ENCODE measurements at regions not wholly inside any gene's neighbourhood (a gene's known extent, or its start where the extent isn't known, plus 50 kb on each side); places are given as distances from the start of the nearest gene placed in this dataset.

DNA sequence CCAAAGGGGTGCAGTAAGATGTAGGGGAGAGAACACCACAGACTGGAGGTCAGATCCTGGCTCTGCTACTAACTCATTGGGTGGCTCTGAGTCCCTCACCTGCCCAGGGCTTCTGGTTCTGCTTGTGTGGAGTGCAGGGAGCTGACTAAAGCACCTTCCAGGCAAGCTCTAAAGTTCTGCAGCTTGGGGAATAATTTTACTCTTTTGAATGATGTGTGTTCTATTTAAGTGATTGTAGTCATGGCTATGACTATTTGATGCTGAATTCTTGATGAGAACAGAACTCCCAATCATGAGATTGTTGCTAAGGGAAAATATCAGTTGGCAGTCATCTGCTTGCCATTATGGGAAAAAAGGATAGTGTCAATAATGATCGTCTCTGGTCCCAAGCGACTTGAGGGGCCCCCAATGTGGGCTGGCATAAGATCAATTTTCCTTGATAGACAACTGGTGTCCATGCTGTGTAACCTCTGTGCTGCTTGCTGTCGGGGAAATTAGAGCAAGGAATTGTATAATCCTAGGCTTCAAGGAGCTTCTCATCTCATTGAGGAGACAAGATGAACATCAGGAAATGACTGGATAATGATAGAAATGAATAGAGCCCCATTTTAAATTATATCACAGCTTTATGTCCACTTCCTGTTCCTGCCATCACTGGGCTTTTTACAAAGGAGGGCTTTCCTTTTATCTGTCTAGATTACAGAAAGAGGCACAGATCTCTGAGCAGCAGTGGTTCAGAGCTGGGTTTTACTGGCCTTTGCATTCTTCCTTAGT, 131.7 kb downstream of the SLC4A3 start:
- TF ChIP-seq, protein P1, sequence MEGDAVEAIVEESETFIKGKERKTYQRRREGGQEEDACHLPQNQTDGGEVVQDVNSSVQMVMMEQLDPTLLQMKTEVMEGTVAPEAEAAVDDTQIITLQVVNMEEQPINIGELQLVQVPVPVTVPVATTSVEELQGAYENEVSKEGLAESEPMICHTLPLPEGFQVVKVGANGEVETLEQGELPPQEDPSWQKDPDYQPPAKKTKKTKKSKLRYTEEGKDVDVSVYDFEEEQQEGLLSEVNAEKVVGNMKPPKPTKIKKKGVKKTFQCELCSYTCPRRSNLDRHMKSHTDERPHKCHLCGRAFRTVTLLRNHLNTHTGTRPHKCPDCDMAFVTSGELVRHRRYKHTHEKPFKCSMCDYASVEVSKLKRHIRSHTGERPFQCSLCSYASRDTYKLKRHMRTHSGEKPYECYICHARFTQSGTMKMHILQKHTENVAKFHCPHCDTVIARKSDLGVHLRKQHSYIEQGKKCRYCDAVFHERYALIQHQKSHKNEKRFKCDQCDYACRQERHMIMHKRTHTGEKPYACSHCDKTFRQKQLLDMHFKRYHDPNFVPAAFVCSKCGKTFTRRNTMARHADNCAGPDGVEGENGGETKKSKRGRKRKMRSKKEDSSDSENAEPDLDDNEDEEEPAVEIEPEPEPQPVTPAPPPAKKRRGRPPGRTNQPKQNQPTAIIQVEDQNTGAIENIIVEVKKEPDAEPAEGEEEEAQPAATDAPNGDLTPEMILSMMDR (IDR thresholded peaks at IDR 0.05 in 8 of 11, conservative IDR thresholded peaks at IDR 0.05 in 3 of 11), result no peak
- no peak for TF ChIP-seq POLR2AphosphoS5 (IDR thresholded peaks at IDR 0.05)
